T-helper 17 cell (primary cell): ENCODE measurements at regions not wholly inside any gene's neighbourhood (a gene's known extent, or its start where the extent isn't known, plus 50 kb on each side); places are given as distances from the start of the nearest gene placed in this dataset.

ENCODE experiments used
- ATAC-seq: fragments of 150-1000 bp; cut with Tn5 transposase; 2 replicates; pipeline ENCODE4 v1.10.0; 2021; ENCODE audit warnings: mild to moderate bottlenecking, moderate library complexity
- DNase-seq, 3 donors: peaks; one replicate each; pipeline versions ENCODE4 v3.0.0 to v3.0.0-alpha.2; 2020 to 2021
- H3K9me3 ChIP-seq: one replicate; pipeline ENCODE4 v1.7.0; 2013; ENCODE audit warnings: low read length, mild to moderate bottlenecking; ENCODE audit not compliant: control insufficient read depth, poor library complexity, severe bottlenecking
- H3K27ac Mint-ChIP-seq: one replicate; pipeline ENCODE4 v1.8.0; 2022; ENCODE audit warnings: mild to moderate bottlenecking, moderate library complexity, mixed read lengths
- H3K27me3 Mint-ChIP-seq: one replicate; pipeline ENCODE4 v1.8.0; 2022; ENCODE audit warnings: mixed read lengths
- H3K36me3 Mint-ChIP-seq: one replicate; pipeline ENCODE4 v1.8.0; 2022; ENCODE audit warnings: low read depth, mixed read lengths
- H3K4me1 Mint-ChIP-seq: one replicate; pipeline ENCODE4 v1.8.0; 2022; ENCODE audit warnings: mild to moderate bottlenecking, mixed read lengths
- H3K4me3 Mint-ChIP-seq: one replicate; pipeline ENCODE4 v1.8.0; 2022; ENCODE audit warnings: mild to moderate bottlenecking, moderate library complexity, mixed read lengths

GRCh38 chr1:57945045-57945444, 521.2 kb upstream of the DAB1 start:
- ATAC-seq (no peak), DNase-seq (no peak)
- no peak overlapping the region for H3K27ac Mint-ChIP-seq
- H3K4me3 Mint-ChIP-seq: no peak overlapping the region
- no peaks in the 10 kb centered on the region for H3K27me3 Mint-ChIP-seq
- H3K36me3 Mint-ChIP-seq: peaks cover 2% of the 10 kb centered on the region
- no peaks in the 10 kb centered on the region for H3K4me1 Mint-ChIP-seq
- peaks cover 2% of the 10 kb centered on the region for H3K9me3 ChIP-seq

- Mint-ChIP-seq H3K4me1 (no peaks in the 10 kb centered on the region), H3K36me3 (peaks cover 2% of the 10 kb centered on the region), H3K27ac (no peak overlapping the region), H3K27me3 (no peaks in the 10 kb centered on the region), H3K4me3 (no peak overlapping the region)
- H3K9me3 ChIP-seq: peaks cover 2% of the 10 kb centered on the region
- DNase-seq (no peak), ATAC-seq (no peak)
These were observed 519.5 kb upstream of the DAB1 start for GRCh38 chr1:57943365-57943764.

DNA sequence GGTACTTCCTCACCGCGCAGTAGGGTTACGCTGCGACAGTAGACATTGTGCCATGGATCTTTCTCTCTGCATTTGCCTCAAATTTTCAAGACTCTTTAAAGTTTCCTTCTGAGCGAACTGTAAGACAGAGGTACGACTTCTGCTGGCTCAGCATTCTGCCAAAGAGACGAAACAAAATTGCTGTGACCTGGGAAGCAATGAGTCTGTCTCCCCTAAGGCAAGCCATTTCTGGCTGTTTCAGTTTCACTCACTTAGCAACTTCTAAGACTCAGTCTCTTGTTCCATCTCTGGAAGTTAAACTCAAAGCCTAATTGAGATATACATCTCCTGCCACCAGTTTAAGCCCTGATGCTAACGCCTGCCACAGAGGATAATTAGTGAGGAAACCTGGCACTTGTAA, 510.9 kb upstream of the DAB1 start:
- H3K9me3 ChIP-seq: no peaks in the 10 kb centered on the region
- Mint-ChIP-seq H3K36me3 (peaks cover 2% of the 10 kb centered on the region), H3K27me3 (no peaks in the 10 kb centered on the region), H3K4me1 (no peaks in the 10 kb centered on the region), H3K27ac (no peak overlapping the region), H3K4me3 (no peak overlapping the region)
- DNase-seq (no peak), ATAC-seq (no peak)

GRCh38 chr1:57927003-57927402, 503.1 kb upstream of the DAB1 start:
- no peaks in the 10 kb centered on the region for H3K9me3 ChIP-seq
- H3K27me3 Mint-ChIP-seq: no peaks in the 10 kb centered on the region
- H3K4me1 Mint-ChIP-seq: no peaks in the 10 kb centered on the region
- H3K4me3 Mint-ChIP-seq: no peak overlapping the region
- H3K27ac Mint-ChIP-seq: no peak overlapping the region
- no peaks in the 10 kb centered on the region for H3K36me3 Mint-ChIP-seq
- ATAC-seq (no peak), DNase-seq (no peak)

GRCh38 chr1:57926025-57926552, 502.2 kb upstream of the DAB1 start:
- H3K36me3 Mint-ChIP-seq: no peaks in the 10 kb centered on the region
- no peaks in the 10 kb centered on the region for H3K9me3 ChIP-seq
- DNase-seq (no peak), ATAC-seq (no peak)
- no peak overlapping the region for H3K4me3 Mint-ChIP-seq
- H3K27me3 Mint-ChIP-seq: no peaks in the 10 kb centered on the region
- no peak overlapping the region for H3K27ac Mint-ChIP-seq
- H3K4me1 Mint-ChIP-seq: no peaks in the 10 kb centered on the region

DNA sequence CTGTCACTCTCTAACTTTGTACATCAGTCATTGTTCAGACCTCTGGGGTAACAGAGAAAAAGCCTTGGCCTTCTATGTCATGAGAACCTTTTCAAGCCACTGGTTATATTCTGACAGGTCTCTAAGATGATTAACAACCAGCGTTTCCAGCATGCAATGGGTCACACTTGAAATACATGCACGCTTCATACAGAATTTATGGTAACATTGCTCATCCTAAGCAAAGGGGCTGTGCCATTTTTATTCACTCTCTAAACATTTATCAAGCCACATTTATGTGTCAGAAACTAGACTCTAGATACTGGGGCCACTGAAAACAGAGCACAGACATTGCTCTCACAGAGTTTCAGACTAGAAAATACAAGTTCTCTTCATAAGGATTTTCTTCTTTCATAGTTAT, 501.4 kb upstream of the DAB1 start:
- Mint-ChIP-seq H3K27ac (no peak overlapping the region), H3K27me3 (no peaks in the 10 kb centered on the region), H3K36me3 (no peaks in the 10 kb centered on the region), H3K4me3 (no peak overlapping the region), H3K4me1 (no peaks in the 10 kb centered on the region)
- H3K9me3 ChIP-seq: no peaks in the 10 kb centered on the region
- ATAC-seq: no peak
- DNase-seq: no peak

- DNase-seq (no peak), ATAC-seq (no peak)
- Mint-ChIP-seq H3K27me3 (no peaks in the 10 kb centered on the region), H3K36me3 (no peaks in the 10 kb centered on the region), H3K4me1 (no peaks in the 10 kb centered on the region), H3K27ac (no peak overlapping the region), H3K4me3 (no peak overlapping the region)
- H3K9me3 ChIP-seq: peaks cover 2% of the 10 kb centered on the region
These were observed 498.3 kb upstream of the DAB1 start for GRCh38 chr1:57922130-57922529.

DNA sequence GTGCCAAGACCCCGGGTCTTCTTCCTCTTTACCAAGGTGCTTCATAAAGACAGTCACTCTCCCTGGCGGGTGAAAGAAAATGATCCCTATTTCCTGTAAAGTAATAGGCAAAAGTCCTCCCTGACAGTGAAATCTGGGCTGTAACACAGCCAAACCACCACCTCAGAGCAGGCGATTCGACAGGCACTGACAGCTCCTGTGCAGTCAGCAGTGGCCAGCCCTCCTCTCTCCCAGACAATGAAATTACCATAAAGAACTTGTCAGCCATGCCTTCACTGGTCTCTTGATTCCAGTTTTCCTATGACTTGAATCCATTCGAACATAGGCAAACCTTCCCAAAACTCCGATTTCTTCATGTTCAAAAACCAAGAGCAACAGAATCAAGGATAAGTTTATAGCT, 492.2 kb upstream of the DAB1 start:
- DNase-seq (no peak), ATAC-seq (no peak)
- H3K4me3 Mint-ChIP-seq: no peak overlapping the region
- no peak overlapping the region for H3K27ac Mint-ChIP-seq
- peaks cover 2% of the 10 kb centered on the region for H3K9me3 ChIP-seq
- H3K4me1 Mint-ChIP-seq: no peaks in the 10 kb centered on the region
- no peaks in the 10 kb centered on the region for H3K36me3 Mint-ChIP-seq
- H3K27me3 Mint-ChIP-seq: no peaks in the 10 kb centered on the region

DNA sequence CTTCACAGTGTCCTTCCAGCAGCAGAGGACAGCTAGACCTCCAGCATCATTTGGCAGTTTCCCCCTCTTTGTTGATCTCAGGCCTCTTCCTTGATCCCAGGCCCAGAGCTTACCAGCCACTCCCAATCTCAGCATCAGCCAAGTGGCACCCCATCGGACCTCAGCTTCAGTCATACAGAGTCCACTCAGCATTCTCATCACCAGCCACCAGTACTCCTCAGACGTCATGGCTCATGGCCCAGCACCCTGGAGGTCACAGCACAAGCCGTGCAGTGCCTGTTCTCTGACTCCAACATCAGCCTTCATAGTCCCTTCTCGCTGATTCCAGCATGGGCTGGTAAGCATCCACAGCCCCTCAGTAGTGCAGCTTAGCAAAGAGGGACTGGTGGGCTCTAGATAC, 487.6 kb upstream of the DAB1 start:
- DNase-seq (no peak), ATAC-seq (no peak)
- Mint-ChIP-seq H3K4me1 (no peaks in the 10 kb centered on the region), H3K27ac (no peak overlapping the region), H3K36me3 (no peaks in the 10 kb centered on the region), H3K4me3 (no peak overlapping the region), H3K27me3 (peaks cover 6% of the 10 kb centered on the region)
- no peaks in the 10 kb centered on the region for H3K9me3 ChIP-seq

DNA sequence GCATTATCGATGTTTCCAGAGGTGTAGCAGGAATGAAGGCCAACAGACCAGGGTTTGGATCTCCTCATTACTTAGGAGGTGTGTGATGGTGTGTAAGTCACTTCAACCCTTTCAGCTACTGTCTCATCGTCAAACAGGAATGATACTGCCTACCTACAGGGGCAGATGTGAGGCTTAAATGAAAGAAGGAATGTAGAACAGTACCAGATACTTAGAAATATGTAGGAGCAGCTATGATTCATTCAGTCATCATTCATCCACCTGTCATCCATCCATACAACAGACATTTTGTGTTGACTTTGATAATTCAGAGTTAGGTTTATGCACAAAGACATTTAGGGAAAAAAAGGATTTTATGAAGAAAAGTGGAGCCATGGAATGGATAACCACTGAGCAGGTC, 486.9 kb upstream of the DAB1 start:
- H3K4me1 Mint-ChIP-seq: no peaks in the 10 kb centered on the region
- no peaks in the 10 kb centered on the region for H3K36me3 Mint-ChIP-seq
- H3K27me3 Mint-ChIP-seq: peaks cover 6% of the 10 kb centered on the region
- H3K4me3 Mint-ChIP-seq: no peak overlapping the region
- DNase-seq (no peak), ATAC-seq (no peak)
- no peak overlapping the region for H3K27ac Mint-ChIP-seq
- H3K9me3 ChIP-seq: no peaks in the 10 kb centered on the region

GRCh38 chr1:57910305-57910704, 486.4 kb upstream of the DAB1 start:
- no peaks in the 10 kb centered on the region for H3K36me3 Mint-ChIP-seq
- H3K9me3 ChIP-seq: no peaks in the 10 kb centered on the region
- DNase-seq (no peak), ATAC-seq (no peak)
- no peaks in the 10 kb centered on the region for H3K4me1 Mint-ChIP-seq
- H3K27ac Mint-ChIP-seq: no peak overlapping the region
- H3K4me3 Mint-ChIP-seq: no peak overlapping the region
- peaks cover 6% of the 10 kb centered on the region for H3K27me3 Mint-ChIP-seq

- no peaks in the 10 kb centered on the region for H3K9me3 ChIP-seq
- DNase-seq: no peak
- no peaks in the 10 kb centered on the region for H3K36me3 Mint-ChIP-seq
These were observed 484.5 kb upstream of the DAB1 start for GRCh38 chr1:57908147-57908890.

GRCh38 chr1:57901208-57901919, 477.5 kb upstream of the DAB1 start:
- Mint-ChIP-seq H3K27ac (no peak overlapping the region), H3K4me1 (no peaks in the 10 kb centered on the region), H3K36me3 (no peaks in the 10 kb centered on the region), H3K27me3 (peaks cover 10% of the 10 kb centered on the region), H3K4me3 (no peak overlapping the region)
- ATAC-seq (no peak), DNase-seq (no peak)
- H3K9me3 ChIP-seq: no peaks in the 10 kb centered on the region

More at GRCh38 chr1:57908147-57908890, 484.5 kb upstream of the DAB1 start:
- Mint-ChIP-seq H3K27ac (no peak overlapping the region), H3K4me1 (no peaks in the 10 kb centered on the region), H3K27me3 (peaks cover 6% of the 10 kb centered on the region), H3K4me3 (no peak overlapping the region)
- ATAC-seq: no peak

- H3K9me3 ChIP-seq: no peaks in the 10 kb centered on the region
- no peak overlapping the region for H3K4me3 Mint-ChIP-seq
- H3K27me3 Mint-ChIP-seq: peaks cover 21% of the 10 kb centered on the region
- no peak overlapping the region for H3K27ac Mint-ChIP-seq
- ATAC-seq (no peak), DNase-seq (no peak)
- H3K4me1 Mint-ChIP-seq: no peaks in the 10 kb centered on the region
- H3K36me3 Mint-ChIP-seq: no peaks in the 10 kb centered on the region
These were observed 474.7 kb upstream of the DAB1 start for GRCh38 chr1:57898531-57898930.
